Gastroesophageal sphincter (tissue), 4 donors: ENCODE measurements at regions not wholly inside any gene's neighbourhood (a gene's known extent, or its start where the extent isn't known, plus 50 kb on each side); places are given as distances from the start of the nearest gene placed in this dataset.

Experiments used
- ATAC-seq: fragments of 150-250 bp; one replicate; pipeline ENCODE4 v1.9.1; 2016; ENCODE audit warnings: mild to moderate bottlenecking, moderate library complexity
- H3K27ac ChIP-seq, 4 donors: fragments of 200-600 bp; sonication (generic) in 3 of 4; 1 replicate in 3 of 4; 2 replicates in 1 of 4; pipeline ENCODE4 v1.5.1; 2016 to 2019
- H3K27me3 ChIP-seq: fragments of 200-600 bp; sonication (generic); one replicate; pipeline ENCODE4 v1.5.1; 2019
- H3K36me3 ChIP-seq, 2 donors: fragments of 200-600 bp; sonication (generic); one replicate each; pipeline ENCODE4 v1.5.1; 2019; ENCODE audit warnings: control low read depth in 1 of 2
- H3K4me1 ChIP-seq, 3 donors: fragments of 200-600 bp; sonication (generic); 1 replicate in 2 of 3; 2 replicates in 1 of 3; pipeline ENCODE4 v1.5.1; 2016 to 2019; ENCODE audit warnings: control low read depth in 2 of 3
- H3K4me3 ChIP-seq, 2 donors: fragments of 200-600 bp; sonication (generic); one replicate each; pipeline ENCODE4 v1.5.1; 2019; ENCODE audit warnings: mild to moderate bottlenecking in 1 of 2, moderate library complexity in 1 of 2
- H3K9me3 ChIP-seq, 3 donors: fragments of 200-600 bp; sonication (generic); one replicate each; pipeline ENCODE4 v1.5.1; 2017 to 2019; ENCODE audit warnings: control low read depth in 2 of 3
- CTCF ChIP-seq, 4 experiments: fragments of 200-600 bp in 2 of 4; fragments of 450-650 bp in 2 of 4; sonication (generic) in 1 of 4; IDR thresholded peaks; one replicate each; pipeline ENCODE4 v1.5.1; 2017 to 2019; ENCODE audit warnings: antibody characterized with exemption in 4 of 4, mild to moderate bottlenecking in 2 of 4, moderate library complexity in 2 of 4
- EP300 ChIP-seq: sonication (generic); formaldehyde crosslinking; IDR thresholded peaks from one replicate; pipeline ENCODE4 v1.6.1; 2017; ENCODE audit warnings: antibody characterized with exemption, mild to moderate bottlenecking
- POLR2A ChIP-seq, 2 donors: fragments of 450-650 bp; IDR thresholded peaks; one replicate each; pipeline ENCODE4 v1.6.1; 2017; ENCODE audit warnings: antibody characterized with exemption in 2 of 2, mild to moderate bottlenecking in 2 of 2, moderate library complexity in 1 of 2
- POLR2AphosphoS5 ChIP-seq: sonication (generic); formaldehyde crosslinking; IDR thresholded peaks from one replicate; pipeline ENCODE4 v1.6.1; 2017; ENCODE audit warnings: antibody characterized with exemption
- WGBS, 2 donors: methylation state at CpG; one replicate each; pipeline ENCODE4 v1.1.5; 2018; ENCODE audit warnings: low coverage in 1 of 2; 5-methylcytosine and 5-hydroxymethylcytosine counted together

DNA sequence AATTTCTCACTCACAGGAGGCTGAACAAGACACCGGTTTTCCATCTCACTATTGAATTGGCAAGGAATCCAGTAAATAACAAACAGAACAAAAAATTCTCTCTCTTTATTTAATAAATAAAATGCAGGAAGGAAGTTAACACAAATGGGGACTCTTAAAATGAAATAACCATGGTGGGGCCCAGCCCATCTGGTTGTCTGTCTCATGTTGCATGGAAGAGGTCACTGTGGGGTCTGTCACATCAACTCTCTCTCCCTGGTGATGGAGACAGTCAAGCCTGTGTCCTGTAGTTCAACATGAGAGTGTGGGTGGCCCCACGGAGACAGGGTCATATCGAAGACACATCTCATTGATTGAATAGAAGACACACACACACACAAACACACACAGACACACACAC is 297.7 kb downstream of the IRX2 start:
- 53 to 75% methylated on average over 1 to 3 of the region's 3 CpGs for WGBS, 2 donors
- H3K4me1 ChIP-seq = no peaks in the 10 kb centered on the region
- TF ChIP-seq CTCF (IDR thresholded peaks at IDR 0.05) = no peak
- no peak for TF ChIP-seq POLR2AphosphoS5
- no peak for TF ChIP-seq POLR2A (IDR thresholded peaks at IDR 0.05)
- no peak for TF ChIP-seq EP300
- no peak overlapping the region for H3K27ac ChIP-seq
- H3K4me3 ChIP-seq = no peak overlapping the region
- peaks cover 9% of the 10 kb centered on the region for H3K27me3 ChIP-seq
- ATAC-seq = no peak
- no peaks in the 10 kb centered on the region for H3K36me3 ChIP-seq
- H3K9me3 ChIP-seq = no peaks in the 10 kb centered on the region

DNA sequence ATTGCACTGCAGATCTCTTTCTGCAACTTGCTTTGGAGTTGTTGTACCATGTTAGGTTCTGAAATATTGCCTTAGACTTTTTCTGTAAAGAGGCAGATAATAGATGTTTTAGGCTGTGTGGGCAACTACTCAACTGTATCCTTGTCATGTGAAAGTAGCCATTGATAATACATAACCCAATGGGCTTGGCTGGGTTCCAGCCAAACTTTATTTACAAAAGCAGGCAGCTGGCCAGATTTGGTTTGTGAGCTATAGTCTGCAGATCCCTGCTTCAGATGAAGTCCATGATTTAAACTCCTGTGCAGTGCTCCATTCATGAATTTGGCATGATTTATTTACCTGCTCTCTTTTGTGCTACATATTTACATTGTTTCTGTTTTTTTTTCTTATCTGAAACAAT is 300.4 kb downstream of the IRX2 start:
- H3K36me3 ChIP-seq = no peaks in the 10 kb centered on the region
- no peaks in the 10 kb centered on the region for H3K27me3 ChIP-seq

DNA sequence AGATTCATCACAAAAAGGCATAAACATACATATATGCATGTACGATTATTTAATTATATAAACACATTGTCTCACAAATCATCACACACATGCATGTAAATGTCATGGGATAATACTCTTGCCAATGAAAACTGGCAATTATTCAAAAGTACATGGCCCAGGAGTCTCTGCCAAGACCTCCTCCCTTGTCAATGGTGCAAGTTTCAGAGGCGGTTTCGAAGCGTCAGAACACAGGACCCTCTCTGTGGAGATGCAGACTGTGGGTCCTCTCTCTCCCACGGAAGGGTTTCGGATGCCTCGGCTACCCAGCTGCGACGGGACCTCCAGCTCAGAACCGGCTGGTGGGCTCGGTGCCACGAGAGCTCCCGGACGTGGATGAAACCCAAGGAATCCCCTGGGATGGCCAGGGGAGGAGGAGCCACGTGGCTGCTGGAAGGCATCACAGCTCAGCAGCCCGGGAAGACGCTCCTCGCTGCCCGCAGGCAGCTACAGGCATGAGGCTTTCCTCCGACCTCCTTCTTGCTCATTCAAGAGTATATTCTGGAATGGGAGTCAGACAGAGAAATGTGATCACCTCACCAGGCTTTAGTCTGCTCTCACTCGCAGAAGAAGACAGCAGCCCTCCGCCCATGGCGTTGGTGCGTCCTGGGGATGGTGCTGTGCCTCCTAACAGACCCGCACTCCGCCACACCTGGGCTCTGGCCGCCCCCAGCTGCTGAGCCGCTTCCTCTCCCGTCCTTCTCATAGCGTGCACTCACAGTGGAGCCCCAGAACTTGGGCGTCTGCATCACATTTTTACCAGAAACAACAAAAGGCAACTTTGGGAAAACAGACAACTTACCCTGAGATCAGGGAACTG is 308.8 kb downstream of the IRX2 start:
- Histone ChIP-seq H3K4me3 (no peak overlapping the region), H3K9me3 (no peaks in the 10 kb centered on the region), H3K4me1 (no peaks in the 10 kb centered on the region), H3K27ac (no peak overlapping the region), H3K27me3 (peaks cover 21% of the 10 kb centered on the region), H3K36me3 (no peaks in the 10 kb centered on the region)
- 0 to 39% methylated on average over 1 to 6 of the region's 31 CpGs for WGBS, 2 donors
- ATAC-seq = no peak
- TF ChIP-seq POLR2AphosphoS5 (no peak), CTCF (IDR thresholded peaks at IDR 0.05) (no peak), EP300 (no peak), POLR2A (IDR thresholded peaks at IDR 0.05) (no peak)

More for the DNA sequence above, 300.4 kb downstream of the IRX2 start:
- no peaks in the 10 kb centered on the region for H3K4me1 ChIP-seq
- no peaks in the 10 kb centered on the region for H3K9me3 ChIP-seq
- H3K27ac ChIP-seq = no peak overlapping the region
- TF ChIP-seq POLR2AphosphoS5 (no peak), EP300 (no peak), CTCF (IDR thresholded peaks at IDR 0.05) (no peak), POLR2A (IDR thresholded peaks at IDR 0.05) (no peak)
- ATAC-seq = no peak
- H3K4me3 ChIP-seq = no peak overlapping the region

DNA sequence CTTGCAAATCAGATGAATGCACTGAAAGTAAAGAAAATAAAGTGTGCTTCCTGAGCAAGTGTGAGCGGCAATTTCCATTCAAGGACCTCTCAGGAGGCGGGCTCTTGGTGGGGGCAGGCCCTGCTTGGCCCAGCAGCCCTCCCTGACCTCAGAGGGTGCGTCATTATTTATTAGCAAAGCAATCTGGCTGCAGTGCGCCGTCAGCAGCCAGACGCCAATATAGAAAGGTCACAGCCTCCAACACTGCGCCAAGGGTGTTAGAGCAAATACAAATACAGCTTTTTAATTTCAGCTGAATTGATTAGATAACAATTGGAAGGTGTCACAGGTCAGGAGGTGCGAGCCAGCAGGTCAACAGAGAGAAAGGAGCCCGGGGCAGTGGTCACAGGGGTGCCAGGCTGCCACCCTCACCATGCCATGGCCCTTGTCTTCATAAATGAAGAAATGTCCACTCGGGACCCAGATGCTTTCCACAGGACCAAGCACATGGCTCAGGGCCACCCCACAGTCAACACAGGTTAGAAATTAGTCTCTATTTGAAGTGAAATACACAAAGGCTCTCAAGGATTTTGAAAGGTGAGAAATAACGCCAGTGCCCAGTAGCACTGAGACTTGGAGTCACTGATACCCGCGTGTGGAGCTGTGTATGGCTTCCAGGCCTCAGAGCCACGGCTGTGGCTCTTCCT is 309.8 kb downstream of the IRX2 start:
- no peaks in the 10 kb centered on the region for H3K36me3 ChIP-seq
- WGBS, 2 donors = 45 to 60% methylated on average over 10 to 12 of the region's 14 CpGs
- peaks cover 21% of the 10 kb centered on the region for H3K27me3 ChIP-seq
- H3K9me3 ChIP-seq = no peaks in the 10 kb centered on the region
- no peak for TF ChIP-seq POLR2A (IDR thresholded peaks at IDR 0.05)
- no peak for TF ChIP-seq POLR2AphosphoS5
- no peak for TF ChIP-seq EP300
- TF ChIP-seq CTCF (IDR thresholded peaks at IDR 0.05) = no peak
- H3K4me1 ChIP-seq = no peaks in the 10 kb centered on the region
- ATAC-seq = no peak
- H3K27ac ChIP-seq = no peak overlapping the region
- H3K4me3 ChIP-seq = no peak overlapping the region

DNA sequence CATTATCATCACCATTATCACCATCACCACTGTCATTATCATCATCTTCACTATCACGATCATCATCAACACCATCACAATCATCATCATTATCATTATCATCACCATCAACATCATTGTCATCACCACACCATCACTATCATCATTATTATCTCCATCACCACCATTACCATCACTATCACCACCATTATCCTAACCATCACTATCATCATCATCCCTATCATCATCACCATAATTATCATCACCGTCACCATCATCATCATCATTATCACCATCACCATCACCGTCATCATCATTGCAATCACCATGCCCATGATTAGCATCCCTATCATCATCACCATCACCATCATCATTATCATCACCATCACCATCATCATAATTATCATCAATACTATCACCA is 311.9 kb downstream of the IRX2 start:
- no peak overlapping the region for H3K27ac ChIP-seq
- WGBS, 2 donors = 91 to 93% methylated on average over 3 of the region's 3 CpGs
- ATAC-seq = no peak
- no peaks in the 10 kb centered on the region for H3K9me3 ChIP-seq
- H3K27me3 ChIP-seq = peaks cover 31% of the 10 kb centered on the region
- H3K4me1 ChIP-seq = no peaks in the 10 kb centered on the region
- no peaks in the 10 kb centered on the region for H3K36me3 ChIP-seq
- TF ChIP-seq POLR2A (IDR thresholded peaks at IDR 0.05) (no peak), CTCF (IDR thresholded peaks at IDR 0.05) (no peak), POLR2AphosphoS5 (no peak), EP300 (no peak)
- no peak overlapping the region for H3K4me3 ChIP-seq
